Esophagus muscularis mucosa (tissue), 4 donors: ENCODE measurements at regions not wholly inside any gene's neighbourhood (a gene's known extent, or its start where the extent isn't known, plus 50 kb on each side); places are given as distances from the start of the nearest gene placed in this dataset.
"Not testable (repeated sequence)": the region's sequence is repeated elsewhere in the genome, so short reads cannot be mapped to it uniquely, and the experiment has no call there.

ENCODE experiments used
- DNase-seq: peaks from one replicate; pipeline ENCODE4 v3.0.0-alpha.2; 2017; ENCODE audit errors: extremely low spot score
- H3K27ac ChIP-seq, 4 donors: fragments of 200-600 bp; sonication (generic); replicated peaks in 1 of 4; 1 replicate in 3 of 4; 2 replicates in 1 of 4; pipeline ENCODE4 v1.5.1; 2016 to 2019; ENCODE audit warnings: mild to moderate bottlenecking in 1 of 4
- H3K27me3 ChIP-seq, 4 donors: fragments of 200-600 bp; sonication (generic); one replicate each; pipeline versions ENCODE4 v1.5.1 to v1.6.0; 2016 to 2019
- H3K36me3 ChIP-seq, 4 donors: fragments of 200-600 bp; sonication (generic); one replicate each; pipeline ENCODE4 v1.5.1; 2016 to 2019
- H3K4me1 ChIP-seq, 4 donors: fragments of 200-600 bp; sonication (generic); one replicate each; pipeline ENCODE4 v1.5.1; 2016 to 2019
- H3K4me3 ChIP-seq, 4 donors: fragments of 200-600 bp; sonication (generic); 1 replicate in 2 of 4; 2 replicates in 2 of 4; pipeline ENCODE4 v1.5.1; 2016 to 2019; ENCODE audit warnings: mild to moderate bottlenecking in 4 of 4, moderate library complexity in 1 of 4
- H3K9me3 ChIP-seq, 4 donors: fragments of 200-600 bp; sonication (generic); 1 replicate in 3 of 4; 2 replicates in 1 of 4; pipeline ENCODE4 v1.5.1; 2016 to 2019
- EP300 ChIP-seq: sonication (generic); formaldehyde crosslinking; IDR thresholded peaks from one replicate; pipeline ENCODE4 v1.6.1; 2017; ENCODE audit warnings: antibody characterized with exemption
- POLR2A ChIP-seq: fragments of 450-650 bp; IDR thresholded peaks from one replicate; pipeline ENCODE4 v1.6.1; 2017; ENCODE audit warnings: antibody characterized with exemption, moderate library complexity, mild to moderate bottlenecking, low read depth
- POLR2AphosphoS5 ChIP-seq, 2 donors: sonication (generic); formaldehyde crosslinking; IDR thresholded peaks; one replicate each; pipeline ENCODE4 v1.6.1; 2017; ENCODE audit warnings: antibody characterized with exemption in 2 of 2
- WGBS: methylation state at CpG from one replicate; pipeline ENCODE4 v1.1.5; 2018; 5-methylcytosine and 5-hydroxymethylcytosine counted together
- intact Hi-C: fragments of 100-400 bp; cut with DNase I; formaldehyde crosslinking; loops from one replicate; pipeline ENCODE4 v1.15.1; 2023
- TF ChIP-seq, protein P1 (sequence below), 3 experiments: fragments of 200-600 bp in 2 of 3; fragments of 450-650 bp in 1 of 3; sonication (generic) in 2 of 3; IDR thresholded peaks; one replicate each; pipeline ENCODE4 v1.5.1; 2017 to 2019; ENCODE audit warnings: antibody characterized with exemption in 3 of 3, mild to moderate bottlenecking in 2 of 3, moderate library complexity in 1 of 3

DNA sequence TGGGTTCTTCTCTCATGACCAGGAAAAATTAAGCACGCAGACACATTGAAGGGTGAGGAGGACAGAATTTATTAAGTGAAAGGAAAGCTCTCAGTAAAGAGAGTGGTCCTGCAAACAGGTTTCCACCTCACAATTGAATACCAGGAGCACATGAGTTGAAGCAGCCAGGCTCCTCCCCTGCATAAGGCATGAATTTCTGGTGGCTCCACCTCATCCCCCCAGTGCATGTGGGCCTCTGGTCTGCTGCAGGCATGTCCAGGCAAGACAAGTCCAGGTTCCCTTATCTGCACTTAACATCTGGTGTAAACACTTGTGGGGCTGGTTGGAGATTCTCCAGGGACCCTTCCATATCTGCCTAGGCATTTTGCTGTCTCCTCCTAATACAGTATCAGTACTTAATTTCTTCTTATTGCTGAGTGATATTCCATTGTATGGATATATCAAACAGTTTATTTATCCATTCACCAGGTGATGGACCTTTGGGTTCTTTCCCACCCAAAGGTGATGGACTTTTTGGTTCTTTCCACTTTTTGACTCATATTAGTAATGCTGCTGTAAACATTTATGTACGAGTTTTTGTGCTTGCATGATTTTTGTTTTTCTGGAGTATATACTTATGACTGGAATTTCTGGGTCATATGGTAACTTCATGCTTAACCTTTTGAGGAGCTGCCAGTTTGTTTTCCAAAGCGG lies 104.3 kb upstream of the ZNF519 start:
- H3K4me1 ChIP-seq, H3K27me3 ChIP-seq, H3K36me3 ChIP-seq, intact Hi-C loops, H3K4me3 ChIP-seq, H3K27ac ChIP-seq, DNase-seq, H3K9me3 ChIP-seq: not testable (repeated sequence)
- 75% methylated on average over 2 of the region's 3 CpGs for WGBS

DNA sequence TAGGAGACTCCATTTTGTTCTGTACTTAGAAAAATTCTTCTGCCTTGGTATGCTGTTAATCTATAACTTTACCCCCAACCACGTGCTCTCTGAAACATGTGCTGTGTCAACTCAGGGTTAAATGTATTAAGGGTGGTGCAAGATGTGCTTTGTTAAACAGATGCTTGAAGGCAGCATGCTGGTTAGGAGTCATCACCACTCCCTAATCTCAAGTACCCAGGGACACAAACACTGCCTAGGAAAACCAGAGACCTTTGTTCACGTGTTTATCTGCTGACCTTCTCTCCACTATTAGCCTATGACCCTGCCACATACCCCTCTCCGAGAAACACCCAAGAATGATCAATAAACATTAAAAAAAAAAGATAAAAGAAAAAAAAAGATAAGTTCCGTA lies 93.0 kb upstream of the ZNF519 start:
- H3K27me3 ChIP-seq, H3K4me3 ChIP-seq, H3K27ac ChIP-seq, DNase-seq, H3K36me3 ChIP-seq, H3K4me1 ChIP-seq, intact Hi-C loops, H3K9me3 ChIP-seq: not testable (repeated sequence)
- 68% methylated on average over 4 of the region's 4 CpGs for WGBS

DNA sequence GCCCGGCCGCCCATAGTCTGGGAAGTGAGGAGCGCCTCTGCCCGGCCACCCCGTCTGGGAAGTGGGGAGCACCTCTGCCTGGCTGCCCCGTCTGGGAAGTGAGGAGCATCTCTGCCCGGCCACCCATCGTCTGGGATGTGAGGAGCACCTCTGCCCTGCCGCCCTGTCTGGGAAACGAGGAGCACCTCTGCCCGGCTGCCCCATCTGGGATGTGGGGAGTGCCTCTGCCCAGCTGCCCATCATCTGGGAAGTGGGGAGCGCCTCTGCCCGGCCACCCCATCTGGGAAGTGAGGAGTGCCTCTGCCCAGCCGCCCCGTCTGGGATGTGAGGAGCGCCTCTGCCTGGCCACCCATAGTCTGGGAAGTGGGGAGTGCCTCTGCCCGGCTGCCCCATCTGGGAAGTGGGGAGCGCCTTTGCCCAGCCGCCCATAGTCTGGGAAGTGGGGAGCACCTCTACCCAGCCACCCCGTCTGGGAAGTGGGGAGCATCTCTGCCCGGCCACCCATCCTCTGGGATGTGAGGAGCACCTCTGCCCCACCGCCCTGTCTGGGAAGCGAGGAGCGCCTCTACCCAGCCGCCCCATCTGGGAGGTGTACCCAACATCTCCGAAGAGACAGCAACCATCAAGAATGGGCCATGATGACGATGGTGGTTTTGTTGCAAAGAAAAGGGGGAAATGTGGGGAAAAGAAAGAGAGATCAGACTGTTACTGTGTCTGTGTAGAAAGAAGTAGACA lies 92.5 kb upstream of the ZNF519 start:
- H3K4me1 ChIP-seq, intact Hi-C loops: not testable (repeated sequence)
- 82% methylated on average over 18 of the region's 27 CpGs for WGBS

DNA sequence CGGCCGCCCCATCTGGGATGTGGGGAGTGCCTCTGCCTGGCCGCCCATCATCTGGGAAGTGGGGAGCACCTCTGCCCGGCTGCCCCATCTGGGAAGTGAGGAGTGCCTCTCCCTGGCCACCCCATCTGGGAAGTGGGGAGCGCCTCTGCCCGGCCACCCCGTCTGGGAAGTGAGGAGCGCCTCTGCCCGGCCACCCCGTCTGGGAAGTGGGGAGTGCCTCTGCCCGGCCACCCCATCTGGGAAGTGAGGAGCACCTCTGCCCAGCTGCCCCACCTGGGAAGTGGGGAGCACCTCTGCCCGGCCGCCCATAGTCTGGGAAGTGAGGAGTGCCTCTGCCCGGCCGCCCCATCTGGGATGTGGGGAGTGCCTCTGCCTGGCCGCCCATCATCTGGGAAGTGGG lies 91.7 kb upstream of the ZNF519 start:
- H3K4me3 ChIP-seq, DNase-seq, H3K36me3 ChIP-seq, intact Hi-C loops, H3K27ac ChIP-seq, H3K27me3 ChIP-seq, H3K4me1 ChIP-seq, H3K9me3 ChIP-seq: not testable (repeated sequence)
- WGBS: no CpG with 5 or more reads among the region's 16 CpGs

More for the DNA sequence above, 92.5 kb upstream of the ZNF519 start:
- not testable (repeated sequence) for H3K36me3 ChIP-seq, H3K4me3 ChIP-seq, H3K27ac ChIP-seq, H3K9me3 ChIP-seq, H3K27me3 ChIP-seq, DNase-seq

DNA sequence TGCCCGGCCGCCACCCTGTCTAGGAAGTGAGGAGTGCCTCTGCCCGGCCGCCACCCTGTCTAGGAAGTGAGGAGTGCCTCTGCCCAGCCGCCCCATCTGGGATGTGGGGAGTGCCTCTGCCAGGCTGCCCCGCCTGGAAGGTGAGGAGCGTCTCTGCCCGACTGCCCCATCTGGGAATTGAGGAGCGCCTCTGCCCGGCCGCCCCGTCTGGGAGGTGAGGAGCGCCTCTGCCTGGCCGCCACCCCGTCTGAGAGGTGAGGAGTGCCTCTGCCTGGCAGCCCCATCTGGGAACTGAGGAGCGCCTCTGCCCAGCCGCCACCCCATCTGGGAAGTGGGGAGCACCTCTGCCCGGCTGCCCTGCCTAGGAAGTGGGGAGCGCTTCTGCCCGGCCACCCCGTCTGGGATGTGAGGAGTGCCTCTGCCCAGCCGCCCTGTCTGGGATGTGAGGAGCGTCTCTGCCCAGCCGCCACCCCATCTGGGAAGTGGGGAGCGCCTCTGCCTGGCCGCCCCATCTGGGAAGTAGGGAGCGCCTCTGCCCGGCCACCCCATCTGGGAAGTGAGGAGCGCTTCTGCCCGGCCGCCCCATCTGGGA lies 91.1 kb upstream of the ZNF519 start:
- intact Hi-C loops, DNase-seq, H3K27me3 ChIP-seq, H3K4me3 ChIP-seq, H3K9me3 ChIP-seq, H3K36me3 ChIP-seq, H3K27ac ChIP-seq, H3K4me1 ChIP-seq: not testable (repeated sequence)
- 92% methylated on average over 20 of the region's 31 CpGs for WGBS

DNA sequence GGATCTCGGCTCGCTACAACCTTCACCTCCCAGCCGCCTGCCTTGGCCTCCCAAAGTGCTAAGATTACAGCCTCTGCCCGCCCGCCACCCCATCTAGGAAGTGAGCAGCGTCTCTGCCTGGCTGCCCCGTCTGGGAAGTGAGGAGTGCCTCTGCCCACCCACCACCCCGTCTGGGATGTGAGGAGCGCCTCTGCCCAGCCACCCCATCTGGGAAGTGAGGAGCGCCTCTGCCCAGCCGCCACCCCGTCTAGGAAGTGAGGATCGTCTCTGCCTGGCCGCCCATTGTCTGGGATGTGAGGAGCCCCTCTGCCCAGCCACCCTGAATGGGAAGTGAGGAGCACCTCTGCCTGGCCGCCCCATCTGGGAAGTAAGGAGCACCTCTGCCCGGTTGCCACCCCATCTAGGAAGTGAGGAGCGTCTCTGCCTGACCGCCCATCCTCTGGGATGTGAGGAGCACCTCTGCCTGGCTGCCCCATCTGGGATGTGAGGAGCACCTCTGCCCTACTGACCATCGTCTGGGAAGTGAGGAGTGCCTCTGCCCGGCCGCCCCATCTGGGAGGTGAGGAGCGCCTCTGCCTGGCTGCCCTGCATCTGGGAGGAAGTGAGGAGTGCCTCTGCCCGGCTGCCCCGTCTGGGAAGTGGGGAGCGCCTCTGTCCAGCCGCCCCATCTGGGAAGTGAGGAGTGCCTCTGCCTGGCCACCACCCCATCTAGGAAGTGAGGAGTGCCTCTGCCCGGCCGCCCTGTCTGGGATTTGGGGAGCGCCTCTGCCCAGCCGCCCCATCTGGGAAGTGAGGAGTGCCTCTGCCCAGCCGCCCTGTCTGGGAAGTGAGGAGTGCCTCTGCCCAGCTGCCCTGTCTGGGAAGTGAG lies 90.4 kb upstream of the ZNF519 start:
- H3K27ac ChIP-seq, H3K36me3 ChIP-seq, H3K9me3 ChIP-seq, intact Hi-C loops, H3K27me3 ChIP-seq, H3K4me3 ChIP-seq, H3K4me1 ChIP-seq, DNase-seq: not testable (repeated sequence)
- 87% methylated on average over 11 of the region's 31 CpGs for WGBS

DNA sequence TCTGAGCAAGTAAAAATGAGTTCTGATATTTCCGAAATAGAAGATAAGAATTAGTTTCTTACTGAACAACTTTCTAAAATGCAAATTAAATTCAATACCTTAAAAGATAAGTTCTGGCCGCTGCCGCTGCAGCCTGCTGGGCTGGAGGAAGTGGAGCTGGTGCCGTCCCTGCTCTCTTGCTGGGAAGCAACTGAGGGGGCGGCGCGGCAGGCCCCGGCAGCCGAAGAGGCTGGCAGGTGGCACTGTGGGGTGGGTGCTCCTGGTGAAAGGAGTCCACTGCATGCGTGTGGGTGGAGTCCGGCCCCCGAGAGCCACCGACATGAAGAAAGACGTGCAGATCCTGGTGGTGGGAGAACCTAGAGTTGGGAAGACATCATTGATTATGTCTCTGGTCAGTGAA lies 89.5 kb upstream of the ZNF519 start:
- DNase-seq: no peak
- no peaks in the 10 kb centered on the region for H3K27me3 ChIP-seq
- H3K36me3 ChIP-seq: no peaks in the 10 kb centered on the region
- no peak overlapping the region for H3K4me3 ChIP-seq
- 89% methylated on average over 14 of the region's 14 CpGs for WGBS
- TF ChIP-seq, protein P1, sequence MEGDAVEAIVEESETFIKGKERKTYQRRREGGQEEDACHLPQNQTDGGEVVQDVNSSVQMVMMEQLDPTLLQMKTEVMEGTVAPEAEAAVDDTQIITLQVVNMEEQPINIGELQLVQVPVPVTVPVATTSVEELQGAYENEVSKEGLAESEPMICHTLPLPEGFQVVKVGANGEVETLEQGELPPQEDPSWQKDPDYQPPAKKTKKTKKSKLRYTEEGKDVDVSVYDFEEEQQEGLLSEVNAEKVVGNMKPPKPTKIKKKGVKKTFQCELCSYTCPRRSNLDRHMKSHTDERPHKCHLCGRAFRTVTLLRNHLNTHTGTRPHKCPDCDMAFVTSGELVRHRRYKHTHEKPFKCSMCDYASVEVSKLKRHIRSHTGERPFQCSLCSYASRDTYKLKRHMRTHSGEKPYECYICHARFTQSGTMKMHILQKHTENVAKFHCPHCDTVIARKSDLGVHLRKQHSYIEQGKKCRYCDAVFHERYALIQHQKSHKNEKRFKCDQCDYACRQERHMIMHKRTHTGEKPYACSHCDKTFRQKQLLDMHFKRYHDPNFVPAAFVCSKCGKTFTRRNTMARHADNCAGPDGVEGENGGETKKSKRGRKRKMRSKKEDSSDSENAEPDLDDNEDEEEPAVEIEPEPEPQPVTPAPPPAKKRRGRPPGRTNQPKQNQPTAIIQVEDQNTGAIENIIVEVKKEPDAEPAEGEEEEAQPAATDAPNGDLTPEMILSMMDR (IDR thresholded peaks at IDR 0.05): no peak
- TF ChIP-seq POLR2A: no peak
- TF ChIP-seq EP300: no peak
- TF ChIP-seq POLR2AphosphoS5 (IDR thresholded peaks at IDR 0.05): no peak
- H3K4me1 ChIP-seq: no peaks in the 10 kb centered on the region
- intact Hi-C loops: no loop called here
- H3K9me3 ChIP-seq: peaks cover 0 to 7% (median 0%) of the 10 kb centered on the region in 4 donors
- H3K27ac ChIP-seq: no peak overlapping the region

DNA sequence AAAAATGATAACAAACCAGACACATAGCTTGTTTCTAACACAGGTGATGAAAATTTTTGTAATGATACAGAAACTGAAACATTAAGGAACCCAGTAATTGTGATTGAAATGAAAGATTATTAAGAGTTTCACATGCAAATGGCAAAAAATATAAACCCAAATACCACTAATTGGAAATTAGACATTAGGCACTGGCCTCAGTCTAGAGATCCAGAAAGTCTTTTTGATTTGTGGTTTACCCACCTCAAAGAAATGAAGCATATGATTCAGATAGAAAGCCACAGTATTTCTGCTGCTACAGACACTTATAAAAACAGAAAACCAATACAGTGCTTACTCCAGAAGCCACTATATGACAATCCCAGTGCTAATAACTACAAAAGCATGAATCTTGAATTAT lies 83.7 kb upstream of the ZNF519 start:
- H3K27me3 ChIP-seq, H3K9me3 ChIP-seq, H3K36me3 ChIP-seq, H3K27ac ChIP-seq, DNase-seq, H3K4me1 ChIP-seq, H3K4me3 ChIP-seq, intact Hi-C loops: not testable (repeated sequence)

DNA sequence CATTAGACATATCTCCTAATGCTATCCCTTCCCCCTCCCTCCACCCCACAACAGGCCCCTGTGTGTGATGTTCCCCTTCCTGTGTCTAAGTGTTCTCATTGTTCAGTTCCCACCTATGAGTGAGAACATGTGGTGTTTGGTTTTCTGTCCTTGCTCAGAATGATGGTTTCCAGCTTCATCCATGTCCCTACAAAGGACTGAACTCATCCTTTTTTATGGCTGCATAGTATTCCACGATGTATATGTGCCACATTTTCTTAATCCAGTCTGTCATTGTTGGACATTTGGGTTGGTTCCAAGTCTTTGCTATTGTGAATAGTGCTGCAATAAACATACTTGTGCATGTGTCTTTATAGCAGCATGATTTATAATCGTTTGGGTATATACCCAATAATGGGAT lies 71.2 kb upstream of the ZNF519 start:
- H3K4me1 ChIP-seq, H3K36me3 ChIP-seq, H3K27me3 ChIP-seq, H3K9me3 ChIP-seq, H3K4me3 ChIP-seq, H3K27ac ChIP-seq, intact Hi-C loops, DNase-seq: not testable (repeated sequence)
- WGBS: 85% methylated on average over 2 of the region's 2 CpGs

DNA sequence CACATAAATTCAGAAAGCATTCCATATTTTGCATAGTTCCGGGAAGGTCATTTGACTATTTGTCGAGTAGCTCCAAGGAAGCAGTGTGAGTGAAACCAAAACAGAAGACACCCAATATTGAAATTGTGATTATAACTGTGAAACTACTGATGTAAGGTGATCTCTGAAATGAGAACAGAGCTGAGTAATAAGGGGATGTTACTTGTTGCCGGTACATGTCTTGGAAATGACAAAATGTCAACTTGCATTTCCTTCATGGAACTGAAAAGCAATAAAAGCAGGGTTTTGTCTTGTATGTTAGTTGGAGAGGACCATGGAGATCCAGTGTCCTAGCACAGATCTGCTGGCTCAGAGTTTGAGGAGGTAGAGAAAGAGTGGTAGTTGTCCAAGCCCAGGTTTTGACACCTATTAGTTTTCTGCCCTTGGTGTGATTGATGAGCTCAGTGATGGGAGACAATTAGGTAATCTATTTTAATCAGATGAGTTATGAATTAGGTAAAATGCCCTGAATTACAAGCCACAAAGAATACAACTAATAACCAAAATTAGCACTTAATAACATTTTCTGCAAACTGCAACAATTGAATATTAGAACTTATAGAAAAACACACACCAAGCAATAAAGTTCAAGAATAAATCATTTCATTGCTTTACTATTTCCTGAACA lies 58.7 kb upstream of the ZNF519 start:
- 83% methylated on average over 3 of the region's 3 CpGs for WGBS
- intact Hi-C loops, DNase-seq: not testable (repeated sequence)

More for the DNA sequence above, 58.7 kb upstream of the ZNF519 start:
- not testable (repeated sequence) for H3K27ac ChIP-seq, H3K9me3 ChIP-seq, H3K27me3 ChIP-seq, H3K36me3 ChIP-seq, H3K4me1 ChIP-seq, H3K4me3 ChIP-seq
